Endothelial cell (in vitro differentiated cells): ENCODE measurements at regions not wholly inside any gene's neighbourhood (a gene's known extent, or its start where the extent isn't known, plus 50 kb on each side); places are given as distances from the start of the nearest gene placed in this dataset.

Experiments used
- DNase-seq: peaks from one replicate; pipeline ENCODE4 v3.0.0; 2021; ENCODE audit warnings: low spot score
- H3K27ac Mint-ChIP-seq: one replicate; pipeline ENCODE4 v1.8.0; 2021; ENCODE audit warnings: mixed read lengths, inconsistent platforms; ENCODE audit not compliant: unreplicated experiment
- H3K27me3 Mint-ChIP-seq: one replicate; pipeline ENCODE4 v1.8.0; 2021; ENCODE audit warnings: mild to moderate bottlenecking, moderate library complexity, mixed read lengths, inconsistent platforms; ENCODE audit not compliant: unreplicated experiment
- H3K36me3 Mint-ChIP-seq: one replicate; pipeline ENCODE4 v1.8.0; 2021; ENCODE audit warnings: mild to moderate bottlenecking, low read depth, mixed read lengths, inconsistent platforms; ENCODE audit not compliant: unreplicated experiment
- H3K4me1 Mint-ChIP-seq: one replicate; pipeline ENCODE4 v1.8.0; 2021; ENCODE audit warnings: mild to moderate bottlenecking, mixed read lengths, inconsistent platforms; ENCODE audit not compliant: unreplicated experiment
- H3K4me3 Mint-ChIP-seq: one replicate; pipeline ENCODE4 v1.8.0; 2021; ENCODE audit warnings: mild to moderate bottlenecking, mixed read lengths, inconsistent platforms; ENCODE audit not compliant: unreplicated experiment
- H3K9me3 Mint-ChIP-seq: one replicate; pipeline ENCODE4 v1.8.0; 2021; ENCODE audit warnings: mixed read lengths, inconsistent platforms; ENCODE audit not compliant: unreplicated experiment
- TF ChIP-seq, protein P1 (sequence below): fragments of 200-600 bp; sonication (generic); IDR thresholded peaks from one replicate; pipeline ENCODE4 v1.5.0; 2021; ENCODE audit warnings: antibody characterized with exemption; ENCODE audit not compliant: unreplicated experiment

DNA sequence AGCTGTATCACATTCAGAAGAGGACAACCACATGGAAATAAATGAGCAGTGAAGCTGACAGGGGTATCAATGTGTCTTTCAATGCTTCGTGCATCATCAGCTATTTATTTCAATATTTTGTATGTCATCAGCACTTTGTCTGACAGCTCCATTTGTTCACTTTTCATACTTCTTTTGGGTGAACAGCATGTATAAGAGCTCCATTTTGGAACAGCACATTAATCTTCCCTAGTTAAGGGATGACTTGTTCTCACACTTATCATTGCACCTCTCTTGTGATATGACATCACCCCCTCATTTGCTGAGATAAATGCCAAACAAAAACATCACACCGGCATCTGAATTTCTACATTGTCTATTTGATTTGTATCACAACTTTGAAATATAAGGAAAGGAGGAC is 190.6 kb upstream of the SAMSN1 start:
- TF ChIP-seq, protein P1, sequence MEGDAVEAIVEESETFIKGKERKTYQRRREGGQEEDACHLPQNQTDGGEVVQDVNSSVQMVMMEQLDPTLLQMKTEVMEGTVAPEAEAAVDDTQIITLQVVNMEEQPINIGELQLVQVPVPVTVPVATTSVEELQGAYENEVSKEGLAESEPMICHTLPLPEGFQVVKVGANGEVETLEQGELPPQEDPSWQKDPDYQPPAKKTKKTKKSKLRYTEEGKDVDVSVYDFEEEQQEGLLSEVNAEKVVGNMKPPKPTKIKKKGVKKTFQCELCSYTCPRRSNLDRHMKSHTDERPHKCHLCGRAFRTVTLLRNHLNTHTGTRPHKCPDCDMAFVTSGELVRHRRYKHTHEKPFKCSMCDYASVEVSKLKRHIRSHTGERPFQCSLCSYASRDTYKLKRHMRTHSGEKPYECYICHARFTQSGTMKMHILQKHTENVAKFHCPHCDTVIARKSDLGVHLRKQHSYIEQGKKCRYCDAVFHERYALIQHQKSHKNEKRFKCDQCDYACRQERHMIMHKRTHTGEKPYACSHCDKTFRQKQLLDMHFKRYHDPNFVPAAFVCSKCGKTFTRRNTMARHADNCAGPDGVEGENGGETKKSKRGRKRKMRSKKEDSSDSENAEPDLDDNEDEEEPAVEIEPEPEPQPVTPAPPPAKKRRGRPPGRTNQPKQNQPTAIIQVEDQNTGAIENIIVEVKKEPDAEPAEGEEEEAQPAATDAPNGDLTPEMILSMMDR = no peak
- Mint-ChIP-seq H3K27ac (no peak overlapping the region), H3K4me3 (no peak overlapping the region), H3K36me3 (no peaks in the 10 kb centered on the region), H3K27me3 (no peaks in the 10 kb centered on the region), H3K4me1 (no peaks in the 10 kb centered on the region), H3K9me3 (no peaks in the 10 kb centered on the region)
- no peak for DNase-seq

DNA sequence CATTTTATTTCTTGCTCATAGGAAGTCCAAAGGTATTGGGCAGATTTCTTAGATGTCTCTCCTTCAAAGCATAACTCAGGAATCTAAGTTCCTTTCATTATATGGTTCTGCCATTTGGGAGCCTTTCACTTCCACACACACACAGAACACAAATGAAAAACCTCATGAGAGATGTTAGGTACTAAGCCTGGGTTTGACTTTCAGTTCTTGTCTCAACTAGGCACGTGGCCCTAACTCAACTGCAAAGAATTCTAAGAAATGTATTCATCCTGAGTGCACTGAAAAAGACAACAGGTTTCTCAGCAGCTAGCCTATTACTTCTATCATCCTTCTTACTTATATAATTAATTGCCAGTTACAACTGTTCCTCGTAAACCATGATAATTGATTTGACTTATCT is 190.0 kb upstream of the SAMSN1 start:
- no peaks in the 10 kb centered on the region for H3K4me1 Mint-ChIP-seq
- no peak overlapping the region for H3K27ac Mint-ChIP-seq
- no peak overlapping the region for H3K4me3 Mint-ChIP-seq
- no peaks in the 10 kb centered on the region for H3K27me3 Mint-ChIP-seq
- H3K36me3 Mint-ChIP-seq = no peaks in the 10 kb centered on the region
- no peaks in the 10 kb centered on the region for H3K9me3 Mint-ChIP-seq
- TF ChIP-seq, protein P1 = no peak
- DNase-seq = no peak

DNA sequence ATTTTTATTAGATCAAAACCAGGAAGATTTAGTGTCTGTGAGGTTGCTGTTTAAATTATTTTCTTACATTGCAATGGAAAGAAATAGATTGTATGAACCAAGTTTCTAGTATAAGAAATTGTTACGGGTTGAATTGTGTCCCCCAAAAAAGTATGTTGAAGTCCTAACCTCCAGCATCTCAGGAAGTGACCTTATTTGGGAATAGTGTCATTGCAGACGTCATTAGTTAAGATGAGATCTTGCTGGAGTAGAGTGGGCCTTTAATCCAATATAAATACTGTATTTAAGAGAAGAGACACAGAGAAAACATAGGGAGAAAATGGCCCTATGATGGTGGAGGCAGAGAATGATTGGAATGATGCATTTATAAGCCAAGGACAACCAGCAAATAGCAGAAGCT is 188.7 kb upstream of the SAMSN1 start:
- Mint-ChIP-seq H3K4me1 (no peaks in the 10 kb centered on the region), H3K27me3 (no peaks in the 10 kb centered on the region), H3K27ac (no peak overlapping the region), H3K36me3 (no peaks in the 10 kb centered on the region), H3K4me3 (no peak overlapping the region), H3K9me3 (no peaks in the 10 kb centered on the region)
- DNase-seq = no peak
- TF ChIP-seq, protein P1 = no peak

DNA sequence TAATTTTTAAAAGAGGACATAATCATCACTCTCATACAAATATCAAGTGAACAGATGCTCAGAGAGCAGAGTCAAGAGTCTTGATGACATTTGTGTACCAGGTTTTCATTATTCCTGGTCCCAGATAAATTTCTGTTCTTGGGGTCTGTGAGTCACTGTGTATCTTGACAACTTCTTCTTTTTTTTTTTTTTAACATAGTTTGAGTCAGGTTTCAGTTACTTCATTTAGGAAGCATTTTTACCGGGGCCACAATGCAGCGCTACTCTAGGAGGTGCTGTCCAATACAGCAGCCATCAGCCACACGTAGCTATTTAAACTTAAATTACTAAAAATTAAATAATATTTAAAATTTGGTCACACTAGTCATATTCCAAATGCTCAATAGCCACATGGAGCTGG is 188.1 kb upstream of the SAMSN1 start:
- H3K27me3 Mint-ChIP-seq = no peaks in the 10 kb centered on the region
- H3K27ac Mint-ChIP-seq = no peak overlapping the region
- no peak for DNase-seq
- H3K36me3 Mint-ChIP-seq = no peaks in the 10 kb centered on the region
- no peaks in the 10 kb centered on the region for H3K4me1 Mint-ChIP-seq
- H3K9me3 Mint-ChIP-seq = no peaks in the 10 kb centered on the region
- no peak overlapping the region for H3K4me3 Mint-ChIP-seq
- TF ChIP-seq, protein P1 = no peak

DNA sequence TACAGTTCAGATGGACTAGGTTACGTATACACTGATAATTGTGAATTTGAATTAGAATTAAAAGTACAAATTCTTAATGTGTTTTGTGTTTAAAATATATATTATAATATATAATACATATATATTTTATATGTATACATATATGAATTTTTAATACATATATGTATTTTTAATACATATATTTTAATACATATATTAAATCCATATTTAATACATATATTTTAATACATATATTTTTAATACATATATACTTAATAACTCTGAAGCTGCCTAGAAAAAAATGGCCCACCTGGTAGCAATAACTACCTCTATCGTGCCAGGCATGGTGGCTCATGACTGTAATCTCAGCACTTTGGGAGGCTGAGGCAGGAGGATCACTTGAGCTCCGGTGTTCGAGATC is 179.1 kb upstream of the SAMSN1 start:
- TF ChIP-seq, protein P1 = no peak
- Mint-ChIP-seq H3K9me3 (no peaks in the 10 kb centered on the region), H3K4me1 (peaks cover 5% of the 10 kb centered on the region), H3K4me3 (no peak overlapping the region), H3K36me3 (no peaks in the 10 kb centered on the region), H3K27me3 (no peaks in the 10 kb centered on the region), H3K27ac (no peak overlapping the region)
- no peak for DNase-seq
